Heart right ventricle (tissue), 16 donors: ENCODE measurements at regions not wholly inside any gene's neighbourhood (a gene's known extent, or its start where the extent isn't known, plus 50 kb on each side); places are given as distances from the start of the nearest gene placed in this dataset.

Source experiments
- ATAC-seq, 8 donors: fragments of 200-7000 bp; cut with Tn5 transposase; one replicate each; pipeline ENCODE4 v1.9.1; 2020; ENCODE audit warnings: mild to moderate bottlenecking in 8 of 8, moderate library complexity in 8 of 8, moderate number of reproducible peaks in 1 of 8
- DNase-seq, 2 donors: peaks; one replicate each; pipeline ENCODE4 v3.0.0-alpha.2; 2020
- H3K27ac ChIP-seq, 10 donors: fragments of 200-600 bp; sonication (generic) in 2 of 10; one replicate each; pipeline versions ENCODE4 v1.5.0 to v1.8.0; 2020 to 2022; ENCODE audit warnings: mild to moderate bottlenecking in 3 of 10
- H3K27me3 ChIP-seq, 7 donors: fragments of 200-600 bp; one replicate each; pipeline ENCODE4 v1.8.0; 2021 to 2022; ENCODE audit warnings: mild to moderate bottlenecking in 2 of 7
- H3K36me3 ChIP-seq, 9 donors: fragments of 200-600 bp; sonication (generic) in 1 of 9; one replicate each; pipeline versions ENCODE4 v1.5.0 to v1.8.0; 2020 to 2022; ENCODE audit warnings: mild to moderate bottlenecking in 2 of 9
- H3K4me1 ChIP-seq, 9 donors: fragments of 200-600 bp; sonication (generic) in 1 of 9; one replicate each; pipeline versions ENCODE4 v1.5.0 to v1.8.0; 2020 to 2022; ENCODE audit warnings: mild to moderate bottlenecking in 4 of 9
- H3K4me3 ChIP-seq, 10 donors: fragments of 200-600 bp; sonication (generic) in 2 of 10; one replicate each; pipeline versions ENCODE4 v1.5.0 to v1.8.0; 2020 to 2022; ENCODE audit warnings: mild to moderate bottlenecking in 7 of 10, moderate library complexity in 2 of 10
- H3K9me3 ChIP-seq, 11 donors: fragments of 200-600 bp in 10 of 11; sonication (generic) in 2 of 11; one replicate each; pipeline versions ENCODE4 v1.5.0 to v1.8.0; 2013 to 2022; ENCODE audit warnings: mild to moderate bottlenecking in 2 of 11, control low read depth in 1 of 11, moderate library complexity in 1 of 11
- WGBS, 2 donors: extraction: QIAGEN DNeasy Blood & Tissue Kit; methylation state at CpG; one replicate each; pipeline ENCODE4 v1.1.7; 2013; ENCODE audit warnings: inconsistent platforms in 1 of 2; 5-methylcytosine and 5-hydroxymethylcytosine counted together
- intact Hi-C, 10 donors: fragments of 100-400 bp; cut with DNase I; formaldehyde crosslinking; loops; one replicate each; pipeline versions ENCODE4 v1.11.1 to v1.14.2; 2022
- TF ChIP-seq, protein P1 (sequence below), 9 donors: fragments of 200-600 bp; sonication (generic) in 2 of 9; IDR thresholded peaks; one replicate each; pipeline versions ENCODE4 v1.5.0 to v1.8.0; 2021 to 2022; ENCODE audit warnings: antibody characterized with exemption in 9 of 9, mild to moderate bottlenecking in 5 of 9, moderate library complexity in 1 of 9
- donor health status: Arrhythmogenic right ventricular cardiomyopathy.
- donor health status: ischemic (EF 13 %, LVEDD 7.1; RV severe dilation, severe dysfunction).
- donor health status: healthy with polysubstance abuse.
- donor health status: DM: no; HTN: yes; CAD: no.
- donor health status: DM: no; HTN: no; CAD: no.
- donor health status: ischemic (EF 25% LVEDD 6.9; RV normal size, moderate dysfunction).
- donor health status: ischemic (EF 25% LVEDD 5.7; RV mildly dilated, moderate dysfunction).
- donor health status: healthy.
- donor health status: DM: yes; HTN: yes; CAD: no.
- donor health status: Ischemic cardiomyopathy.
- donor health status: ischemic (EF 35%, LVEDD 5.7; RV mildly dilated, moderate dysfunction).
- donor health status: nonischemic (EF 11% LVEDD 7.7; RV severe dilation, severe dysfunction).
- donor health status: DM: yes; HTN: yes; CAD: no.
- donor health status: PGD.
- donor health status: ischemic (EF 29% LVEDD 5.4; RV normal size, mild dysfunction).
- donor health status: nonischemic (EF 23%, LVEDD 6.1; RV moderate dilation, normal function).

GRCh38 chr3:13240928-13241618 is 167.8 kb upstream of the IQSEC1 start:
- Histone ChIP-seq H3K4me3 (no peak overlapping the region), H3K4me1 (no peaks in the 10 kb centered on the region), H3K27ac (no peak overlapping the region), H3K27me3 (peaks cover 0 to under 1% (median 0%) of the 10 kb centered on the region in 7 donors), H3K36me3 (no peaks in the 10 kb centered on the region), H3K9me3 (no peaks in the 10 kb centered on the region)
- DNase-seq (no peak), ATAC-seq (no peak)
- TF ChIP-seq, protein P1, sequence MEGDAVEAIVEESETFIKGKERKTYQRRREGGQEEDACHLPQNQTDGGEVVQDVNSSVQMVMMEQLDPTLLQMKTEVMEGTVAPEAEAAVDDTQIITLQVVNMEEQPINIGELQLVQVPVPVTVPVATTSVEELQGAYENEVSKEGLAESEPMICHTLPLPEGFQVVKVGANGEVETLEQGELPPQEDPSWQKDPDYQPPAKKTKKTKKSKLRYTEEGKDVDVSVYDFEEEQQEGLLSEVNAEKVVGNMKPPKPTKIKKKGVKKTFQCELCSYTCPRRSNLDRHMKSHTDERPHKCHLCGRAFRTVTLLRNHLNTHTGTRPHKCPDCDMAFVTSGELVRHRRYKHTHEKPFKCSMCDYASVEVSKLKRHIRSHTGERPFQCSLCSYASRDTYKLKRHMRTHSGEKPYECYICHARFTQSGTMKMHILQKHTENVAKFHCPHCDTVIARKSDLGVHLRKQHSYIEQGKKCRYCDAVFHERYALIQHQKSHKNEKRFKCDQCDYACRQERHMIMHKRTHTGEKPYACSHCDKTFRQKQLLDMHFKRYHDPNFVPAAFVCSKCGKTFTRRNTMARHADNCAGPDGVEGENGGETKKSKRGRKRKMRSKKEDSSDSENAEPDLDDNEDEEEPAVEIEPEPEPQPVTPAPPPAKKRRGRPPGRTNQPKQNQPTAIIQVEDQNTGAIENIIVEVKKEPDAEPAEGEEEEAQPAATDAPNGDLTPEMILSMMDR (IDR thresholded peaks at IDR 0.05) = no peak
- intact Hi-C loops = loop anchor here in 1 of 10 donors (5.0 kb wide), 1 partner anchor 36 kb away; no protein-coding TSS in a partner anchor
- whole genome bisulfite sequencing, 2 donors = 81 to 86% methylated on average over 17 of the region's 17 CpGs

GRCh38 chr3:13239467-13239760 is 166.2 kb upstream of the IQSEC1 start:
- H3K9me3 ChIP-seq = no peaks in the 10 kb centered on the region
- H3K27me3 ChIP-seq = peaks cover 0 to 16% (median 11%) of the 10 kb centered on the region in 7 donors
- H3K4me3 ChIP-seq = no peak overlapping the region
- WGBS, 2 donors = 78 to 82% methylated on average over 8 of the region's 8 CpGs
- intact Hi-C loops = no loop called here
- H3K36me3 ChIP-seq = no peaks in the 10 kb centered on the region
- DNase-seq (no peak), ATAC-seq (no peak)
- H3K4me1 ChIP-seq = peaks cover 0 to 11% (median 8%) of the 10 kb centered on the region in 9 donors
- H3K27ac ChIP-seq = no peak overlapping the region
- TF ChIP-seq, protein P1 (IDR thresholded peaks at IDR 0.05) = no peak

GRCh38 chr3:13238687-13239466 is 165.6 kb upstream of the IQSEC1 start:
- H3K4me3 ChIP-seq = no peak overlapping the region
- H3K27ac ChIP-seq = no peak overlapping the region
- no peaks in the 10 kb centered on the region for H3K36me3 ChIP-seq
- no peaks in the 10 kb centered on the region for H3K9me3 ChIP-seq
- 87 to 90% methylated on average over 18 of the region's 18 CpGs for WGBS, 2 donors
- intact Hi-C loops = no loop called here
- peaks cover 0 to 15% (median 8%) of the 10 kb centered on the region in 9 donors for H3K4me1 ChIP-seq
- no peak for ATAC-seq
- TF ChIP-seq, protein P1 (IDR thresholded peaks at IDR 0.05) = no peak
- H3K27me3 ChIP-seq = peaks cover 0 to 18% (median 13%) of the 10 kb centered on the region in 7 donors
- no peak for DNase-seq

DNA sequence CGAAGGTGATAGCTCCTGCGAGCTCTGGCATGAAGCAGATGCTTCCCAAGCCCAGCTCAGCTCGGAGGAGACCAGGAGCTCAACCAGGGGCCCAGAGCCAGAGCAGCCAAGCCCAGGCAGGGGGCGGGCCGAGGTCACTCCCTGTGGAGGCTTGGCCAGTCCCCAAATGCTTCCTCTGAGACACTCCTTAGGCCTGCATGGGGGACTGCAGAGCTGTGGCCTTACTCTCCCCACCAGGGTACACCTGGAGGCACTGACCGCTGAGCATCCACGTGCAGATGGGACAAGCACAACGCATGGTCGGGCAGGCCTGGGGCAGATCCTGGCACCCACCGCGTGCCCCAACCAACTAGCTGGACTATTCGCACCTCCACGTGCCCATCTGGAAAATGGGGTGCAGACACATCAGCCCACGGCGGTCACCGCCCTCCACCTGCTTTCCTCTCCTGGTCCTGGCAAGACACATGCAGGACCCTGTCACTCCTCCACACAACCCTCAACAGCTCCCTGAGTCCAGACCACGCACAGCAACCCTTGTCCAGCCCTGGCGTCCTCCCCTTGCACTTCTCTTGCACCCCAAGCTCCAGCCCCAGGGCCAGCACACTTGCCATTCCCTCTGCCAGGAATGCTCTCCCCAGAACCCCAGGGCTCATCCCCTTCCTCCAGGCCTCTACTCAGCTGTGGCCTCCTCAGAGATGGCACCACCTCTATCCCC is 164.7 kb upstream of the IQSEC1 start:
- DNase-seq (no peak), ATAC-seq (no peak)
- WGBS, 2 donors = 91 to 92% methylated on average over 18 of the region's 18 CpGs
- TF ChIP-seq, protein P1 (IDR thresholded peaks at IDR 0.05) = no peak
- Histone ChIP-seq H3K27me3 (peaks cover 0 to 24% (median 17%) of the 10 kb centered on the region in 7 donors), H3K4me3 (no peak overlapping the region), H3K9me3 (no peaks in the 10 kb centered on the region), H3K4me1 (peaks cover 0 to 20% (median 8%) of the 10 kb centered on the region in 9 donors), H3K36me3 (no peaks in the 10 kb centered on the region), H3K27ac (no peak overlapping the region)
- intact Hi-C loops = no loop called here
